Cardiac septum (tissue), 1 donor: ENCODE measurements at regions not wholly inside any gene's neighbourhood (a gene's known extent, or its start where the extent isn't known, plus 50 kb on each side); places are given as distances from the start of the nearest gene placed in this dataset.

Experiments used
- DNase-seq: peaks from one replicate; pipeline ENCODE4 v3.0.0-alpha.2; 2020; ENCODE audit warnings: low spot score
- intact Hi-C: fragments of 100-400 bp; cut with DNase I; formaldehyde crosslinking; loops from one replicate; pipeline ENCODE4 v1.14.0; 2022
- donor health status: DM: no; HTN: no; CAD: no.

DNA sequence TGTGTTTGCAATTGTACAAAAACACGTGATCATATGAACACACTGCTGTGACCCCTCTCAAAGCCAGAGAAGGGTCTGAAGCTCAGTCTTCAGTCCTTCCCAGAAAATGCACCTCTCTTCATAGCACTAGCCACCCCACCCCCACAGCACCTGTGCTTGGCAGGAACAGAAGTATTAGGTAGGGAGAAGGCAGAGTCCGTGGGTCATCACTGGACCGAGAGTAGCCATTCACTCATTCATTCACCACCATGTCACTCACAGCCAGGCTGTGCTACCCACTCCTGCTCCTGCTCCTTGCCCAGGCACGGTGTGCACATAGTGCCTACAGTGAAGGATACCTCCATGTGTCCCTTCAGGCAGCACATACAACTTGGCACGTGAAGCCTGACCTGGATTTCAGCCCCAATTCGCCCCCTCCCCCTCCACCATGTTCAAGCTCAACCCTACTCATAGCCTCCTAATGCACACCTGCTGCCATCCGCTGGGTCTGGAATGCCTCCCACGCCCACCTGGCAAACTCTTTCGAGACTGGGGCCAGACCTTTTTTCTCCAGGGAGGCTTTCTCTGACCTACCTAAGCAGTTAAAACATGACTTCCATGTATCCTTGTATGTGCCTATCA lies 81.9 kb upstream of the GALNT2 start:
- intact Hi-C loops: no loop called here
- no peak for DNase-seq

DNA sequence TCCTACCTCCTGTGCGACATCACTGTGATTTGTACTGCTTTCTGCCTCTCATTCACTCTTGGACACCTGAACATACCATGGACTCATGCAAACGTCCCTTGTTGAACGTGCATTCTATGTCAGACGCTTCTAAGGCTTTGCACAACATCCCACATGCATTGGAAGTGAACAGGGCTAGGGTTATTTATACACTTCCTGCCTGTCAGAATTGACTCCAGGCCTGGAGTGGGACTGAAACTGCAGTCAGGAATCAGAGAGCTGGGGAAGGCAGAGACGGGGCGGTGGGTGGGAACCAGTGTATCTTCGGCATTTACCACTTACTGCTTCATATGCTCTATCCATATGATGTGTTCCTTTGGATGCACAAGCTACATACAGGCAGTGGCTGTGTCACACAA lies 81.4 kb upstream of the GALNT2 start:
- intact Hi-C loops: no loop called here
- DNase-seq: no peak

DNA sequence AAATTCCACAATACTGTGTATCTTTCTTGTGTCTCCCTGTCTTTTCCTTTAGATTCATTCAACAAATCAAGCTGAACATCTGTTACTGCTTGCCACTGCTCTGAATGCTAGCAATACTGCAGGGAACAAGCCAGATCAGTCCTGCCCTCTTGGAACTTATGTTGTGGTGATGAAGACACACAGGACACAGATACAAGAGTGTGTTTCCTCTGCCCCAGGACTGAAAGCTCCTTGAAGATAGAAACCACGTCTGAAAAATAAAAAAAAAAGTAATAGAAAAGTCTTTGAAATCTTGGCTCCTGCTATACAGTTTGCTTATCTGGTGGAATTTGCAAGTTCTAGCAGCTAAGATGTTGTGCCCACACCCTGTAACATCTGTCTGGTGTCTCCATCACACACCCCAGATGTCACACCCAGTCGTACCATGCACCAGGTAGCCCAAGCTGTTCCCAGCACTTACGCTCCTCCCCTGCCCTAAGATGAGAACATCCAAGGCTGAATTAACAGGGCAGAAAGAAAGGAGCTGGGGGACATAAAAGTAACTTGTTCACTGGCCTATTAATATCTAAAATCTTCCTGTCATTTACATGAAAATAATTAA lies 80.2 kb upstream of the GALNT2 start:
- DNase-seq: no peak
- intact Hi-C loops: no loop called here

DNA sequence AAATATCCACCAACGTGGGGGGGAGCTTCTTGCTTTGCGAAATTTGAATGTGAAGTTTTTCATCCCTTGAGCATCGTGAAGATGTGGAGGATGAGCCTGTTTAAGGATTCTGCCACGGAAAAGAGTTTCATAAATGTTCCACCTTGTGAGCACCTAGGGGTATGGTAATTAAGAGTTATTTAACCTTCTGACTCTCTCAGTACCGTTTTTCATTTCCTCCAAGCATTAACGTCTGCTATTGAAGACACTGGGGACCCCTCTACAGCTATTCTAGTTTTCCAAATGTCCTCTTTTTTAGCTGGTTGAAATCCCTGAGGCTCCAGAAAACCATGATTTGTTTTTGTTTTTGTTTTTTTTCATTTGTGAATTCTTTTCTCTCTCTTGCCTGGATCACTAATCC lies 79.1 kb upstream of the GALNT2 start:
- intact Hi-C loops: no loop called here
- no peak for DNase-seq

DNA sequence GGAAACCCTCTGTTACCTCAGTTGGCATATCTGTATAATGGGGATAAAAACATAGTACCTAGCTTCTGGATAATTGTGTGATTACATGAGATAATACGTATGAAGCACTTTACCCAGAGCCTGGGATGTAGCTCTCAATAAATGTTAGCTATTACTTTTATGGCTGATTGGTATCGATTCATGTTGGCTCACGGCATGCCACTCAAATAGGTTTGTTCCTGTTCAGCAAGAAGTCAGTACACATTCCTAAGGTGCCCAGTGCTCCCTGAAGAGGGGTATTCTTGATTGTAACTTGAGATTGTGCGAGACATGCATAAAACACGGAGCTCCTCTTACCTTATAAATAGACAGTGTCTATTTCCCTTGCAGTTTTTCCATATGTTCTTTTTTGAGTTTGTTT lies 78.5 kb upstream of the GALNT2 start:
- no peak for DNase-seq
- intact Hi-C loops: no loop called here

DNA sequence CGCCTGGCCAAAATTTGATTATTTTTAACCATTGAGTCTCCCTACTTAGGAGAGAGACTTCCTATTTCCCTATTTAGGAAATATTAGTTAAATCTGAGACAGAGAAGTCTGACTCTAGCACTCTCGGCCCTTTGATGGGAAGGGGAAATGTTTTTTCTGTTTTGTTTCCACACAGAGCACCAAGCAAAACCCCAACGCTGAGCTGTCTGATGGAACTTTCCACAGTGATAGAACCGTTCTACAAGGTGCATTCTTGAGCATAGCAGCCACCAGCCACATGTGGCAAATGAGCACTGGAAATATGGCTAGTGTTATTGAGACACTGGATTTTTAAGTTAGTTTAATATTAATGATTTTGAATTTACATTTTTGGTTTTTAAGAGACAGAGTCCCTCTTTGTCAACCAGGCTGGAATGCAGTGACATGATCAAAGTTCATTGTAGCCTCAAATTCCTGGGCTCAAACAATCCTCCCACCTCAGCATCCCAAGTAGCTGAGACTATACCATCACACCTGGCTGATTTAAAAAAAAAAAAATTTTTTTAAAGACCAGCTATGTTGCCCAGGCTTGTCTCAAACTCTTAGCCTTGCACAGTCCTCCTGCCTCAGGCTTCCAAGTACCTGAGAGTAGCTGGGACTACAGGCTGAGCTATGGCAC lies 77.3 kb upstream of the GALNT2 start:
- DNase-seq: no peak
- intact Hi-C loops: no loop called here

DNA sequence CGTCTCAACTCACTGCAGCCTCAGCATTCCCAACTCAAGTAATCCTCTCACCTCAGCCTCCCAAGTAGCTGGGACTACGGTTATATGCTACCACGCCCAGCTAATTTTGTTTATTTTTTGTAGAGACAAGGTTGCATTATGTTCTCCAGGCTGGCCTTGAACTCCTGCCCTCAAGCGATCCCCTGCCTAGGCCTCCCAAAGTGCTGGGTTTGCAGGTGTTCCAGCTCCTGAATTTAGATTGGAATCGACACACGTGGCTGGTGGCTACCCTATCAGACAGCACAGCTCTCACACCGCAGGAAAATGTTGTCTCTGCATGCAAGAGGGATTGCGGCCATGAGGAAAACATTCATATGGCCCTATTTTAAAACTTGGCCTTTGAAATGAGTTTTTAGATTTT lies 76.7 kb upstream of the GALNT2 start:
- no peak for DNase-seq
- intact Hi-C loops: no loop called here

DNA sequence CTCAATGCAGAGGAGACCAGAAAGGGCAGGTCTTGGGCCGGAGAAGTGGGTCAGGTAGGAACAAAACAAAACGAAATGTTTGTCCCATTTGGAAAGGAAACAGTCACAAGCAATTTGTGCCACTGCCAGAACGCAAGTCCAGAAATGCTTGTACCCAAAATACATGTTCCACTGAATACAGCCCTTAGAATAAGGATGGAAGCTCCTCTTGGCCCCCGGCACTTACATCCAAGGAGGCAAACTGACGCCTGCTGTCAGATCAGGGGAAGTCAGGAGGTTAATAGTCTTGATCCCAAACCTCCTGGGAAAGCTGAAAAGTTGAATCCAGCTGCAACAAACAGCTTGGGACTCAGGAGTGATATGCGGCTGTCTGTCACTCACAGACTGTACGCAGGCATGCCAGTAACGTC lies 75.9 kb upstream of the GALNT2 start:
- intact Hi-C loops: no loop called here
- no peak for DNase-seq

DNA sequence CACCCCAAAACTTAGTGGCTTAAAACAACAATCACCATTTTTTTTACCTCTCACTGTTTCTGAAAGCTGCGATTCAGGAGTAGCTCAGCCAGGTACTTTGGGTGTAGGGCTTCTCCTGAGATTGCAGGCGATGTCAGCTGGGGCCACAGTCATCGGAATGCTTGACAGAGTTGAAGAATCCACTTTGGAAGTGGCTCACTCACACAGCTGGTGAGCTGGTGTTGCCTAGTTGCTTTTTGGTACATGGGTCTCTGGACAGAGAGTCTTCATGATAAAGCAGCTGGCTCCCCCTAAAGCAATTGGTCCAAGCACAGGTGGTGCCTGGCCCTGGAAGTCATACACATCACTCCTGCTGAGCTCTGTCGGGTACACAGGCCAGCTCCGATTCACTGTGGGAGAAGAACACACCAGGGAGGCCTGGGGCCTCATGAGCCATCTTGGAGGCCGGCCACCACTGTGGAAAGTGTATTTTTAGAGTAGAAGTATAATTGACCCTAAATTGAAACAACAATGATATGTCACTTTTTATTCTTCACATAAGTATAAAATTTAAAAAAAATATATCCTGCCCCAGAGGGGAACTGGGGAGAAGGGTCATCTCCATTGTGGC lies 75.2 kb upstream of the GALNT2 start:
- no peak for DNase-seq
- intact Hi-C loops: no loop called here

DNA sequence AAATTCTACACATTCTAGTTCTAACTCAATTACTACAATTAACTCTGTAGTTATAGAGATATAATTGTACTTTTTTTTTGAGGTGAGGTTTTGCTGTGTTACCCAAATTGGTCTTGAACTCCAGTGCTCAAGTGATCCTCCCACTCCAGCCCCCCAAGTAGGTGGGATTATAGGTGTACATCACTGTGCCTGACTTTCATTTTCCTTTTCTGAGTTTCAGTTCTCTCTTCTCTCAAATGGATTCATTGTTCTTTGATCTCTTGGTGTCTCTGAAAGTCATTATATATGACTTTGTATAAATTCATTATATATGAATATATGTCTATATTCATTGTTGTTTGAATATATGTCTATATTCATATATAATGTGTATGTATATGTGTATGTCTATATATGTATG lies 74.0 kb upstream of the GALNT2 start:
- no peak for DNase-seq
- intact Hi-C loops: no loop called here

DNA sequence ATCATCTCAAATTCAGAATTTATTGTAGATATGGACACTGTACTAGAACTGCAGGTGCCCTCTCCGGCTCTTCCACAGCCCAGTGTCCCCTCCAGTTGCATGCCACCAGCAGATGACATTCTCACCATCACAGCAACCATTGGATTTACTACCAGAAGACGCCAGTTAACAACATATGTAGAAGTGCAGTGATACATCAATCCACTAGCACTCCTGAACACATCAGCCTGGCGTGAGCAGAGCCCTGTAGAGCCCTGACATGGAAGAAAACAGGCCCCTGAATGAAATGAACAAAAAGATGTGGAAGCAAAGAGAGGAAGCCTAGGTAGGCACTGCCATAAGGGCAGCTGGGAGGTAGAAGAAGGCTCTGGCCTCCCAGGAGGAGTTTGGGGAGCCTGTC lies 73.1 kb upstream of the GALNT2 start:
- intact Hi-C loops: no loop called here
- no peak for DNase-seq

DNA sequence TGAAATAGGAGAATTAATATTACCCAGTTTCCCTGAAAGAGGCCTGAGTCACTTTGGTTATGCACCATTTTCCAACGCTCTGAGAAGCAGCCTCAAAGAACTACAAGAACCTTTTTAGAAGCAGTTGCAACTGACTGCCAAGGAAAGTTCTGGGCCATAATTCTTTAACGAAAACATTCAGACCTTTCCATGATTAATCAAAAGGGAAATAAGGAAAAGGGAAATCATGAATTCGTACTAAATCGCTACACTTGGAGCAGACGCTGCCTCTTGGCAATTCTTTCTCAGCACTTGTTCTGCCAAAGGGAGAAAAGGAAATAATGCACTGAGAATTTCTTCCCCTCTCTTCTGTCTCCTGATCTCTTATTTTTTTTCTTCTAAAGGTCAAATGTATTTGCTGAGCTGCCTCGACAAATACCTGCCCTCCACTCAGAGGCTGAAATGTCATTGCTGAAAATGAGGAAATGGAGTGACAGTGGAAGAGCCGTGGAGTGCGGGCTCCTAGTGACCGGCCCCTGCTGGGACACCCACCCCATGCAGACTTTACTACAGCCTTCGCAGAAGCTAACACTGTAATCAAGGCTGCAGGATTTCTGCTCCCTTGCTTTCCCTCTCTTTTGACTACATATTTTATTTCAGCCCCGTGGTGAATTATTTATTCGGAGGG lies 67.9 kb upstream of the GALNT2 start:
- no peak for DNase-seq
- intact Hi-C loops: loop anchor here (5.0 kb wide), 1 partner anchor 307 kb away; no protein-coding TSS in a partner anchor

DNA sequence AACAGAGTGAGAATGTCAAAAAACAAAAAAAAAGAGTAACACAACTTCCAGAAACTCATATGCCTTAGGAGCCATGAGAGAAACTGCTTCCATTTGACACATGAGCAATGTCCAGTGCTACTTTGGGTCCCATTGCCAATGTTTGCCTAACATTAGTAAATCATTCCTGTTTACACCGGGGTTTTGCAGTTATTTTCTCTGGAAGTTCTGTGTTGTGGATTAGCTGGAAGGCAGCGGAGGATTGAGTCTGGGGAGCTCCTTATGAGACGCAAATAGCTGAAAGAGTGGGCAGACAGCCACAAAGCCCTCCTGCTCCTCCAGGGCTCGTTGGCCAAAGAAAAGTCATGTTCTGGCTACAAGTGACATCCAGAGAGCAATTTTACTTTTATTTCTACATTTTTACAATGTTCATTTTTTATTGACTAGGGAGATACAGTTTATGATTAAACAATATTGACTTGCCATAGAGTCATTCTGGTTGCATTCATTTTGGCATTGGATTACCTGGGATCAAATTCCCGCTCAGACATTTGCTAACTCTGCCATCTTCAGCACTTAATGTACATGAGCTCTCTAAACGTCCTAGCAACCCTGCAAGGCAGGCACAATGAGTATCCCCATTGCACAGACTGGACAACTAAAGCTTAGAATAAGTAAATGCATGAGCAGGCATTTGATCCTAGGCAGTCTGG lies 66.4 kb upstream of the GALNT2 start:
- DNase-seq: no peak
- intact Hi-C loops: no loop called here

DNA sequence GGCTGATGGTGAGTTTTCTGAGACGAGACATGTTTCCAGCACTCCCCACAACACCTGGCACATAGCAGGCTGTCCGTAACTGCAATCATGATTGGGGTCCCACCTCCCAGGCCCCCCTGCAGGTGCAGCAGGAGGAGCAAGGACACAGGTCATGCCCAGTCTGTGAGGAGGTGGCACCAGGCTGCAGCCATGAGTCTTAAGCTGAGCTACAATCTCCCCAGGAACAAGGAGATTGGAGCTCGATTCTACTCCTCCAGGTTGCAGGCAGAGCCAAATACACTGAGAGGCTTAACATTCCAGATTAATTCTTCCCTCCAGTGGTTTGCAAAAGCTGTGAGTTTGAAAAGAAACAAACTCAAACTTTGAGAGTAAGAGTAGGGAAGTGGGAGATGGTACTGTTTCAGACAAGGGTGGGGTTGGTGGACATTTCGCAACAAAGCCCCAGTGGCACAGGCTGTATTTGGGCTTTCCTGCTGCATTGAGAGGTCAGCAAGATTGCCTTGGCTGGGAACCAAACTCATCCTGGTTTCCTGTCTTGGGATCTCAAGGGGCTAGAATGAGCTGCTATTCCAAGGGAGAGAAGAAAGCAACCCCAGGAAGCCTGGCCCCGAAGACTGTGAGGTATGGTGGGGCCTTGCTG lies 64.8 kb upstream of the GALNT2 start:
- no peak for DNase-seq
- intact Hi-C loops: no loop called here

DNA sequence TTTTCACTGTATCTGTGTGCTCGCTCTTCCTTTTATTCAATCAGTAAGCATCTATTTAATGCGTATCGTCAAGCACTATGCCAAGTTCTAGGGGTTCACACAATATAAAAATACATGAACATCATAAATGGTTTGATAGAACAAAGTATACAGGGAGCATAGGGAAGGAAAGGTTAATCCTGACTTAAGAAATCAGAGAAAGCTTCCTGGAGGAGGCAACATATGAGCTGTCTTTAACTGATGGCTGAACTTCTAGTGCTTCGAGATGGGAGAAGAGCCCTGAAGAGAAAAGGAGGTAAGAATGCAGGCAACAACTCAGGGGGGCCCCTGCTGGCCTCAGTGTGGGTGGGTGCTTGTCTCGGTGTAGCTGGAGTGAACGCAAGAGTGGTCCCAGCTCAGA lies 63.6 kb upstream of the GALNT2 start:
- DNase-seq: no peak
- intact Hi-C loops: no loop called here

DNA sequence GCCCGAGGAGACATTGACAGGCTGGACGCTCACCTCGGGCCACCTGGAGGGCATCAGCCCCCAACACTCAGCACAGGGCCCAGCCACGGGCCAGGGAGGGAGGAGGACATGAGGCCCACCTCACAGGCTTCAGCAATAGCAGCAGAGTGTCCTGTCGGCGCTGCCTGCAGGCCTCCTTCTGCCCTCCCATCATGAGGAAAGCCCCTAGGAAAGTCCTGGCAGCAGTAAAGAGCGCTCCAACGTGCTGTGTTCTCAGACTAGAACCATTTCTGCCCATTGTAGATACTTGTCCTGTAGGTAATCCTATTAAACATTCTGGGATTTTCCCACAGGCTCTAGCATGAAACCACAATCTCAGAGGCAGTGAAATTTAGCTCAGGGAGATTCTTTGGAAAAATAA lies 62.0 kb upstream of the GALNT2 start:
- no peak for DNase-seq
- intact Hi-C loops: no loop called here

DNA sequence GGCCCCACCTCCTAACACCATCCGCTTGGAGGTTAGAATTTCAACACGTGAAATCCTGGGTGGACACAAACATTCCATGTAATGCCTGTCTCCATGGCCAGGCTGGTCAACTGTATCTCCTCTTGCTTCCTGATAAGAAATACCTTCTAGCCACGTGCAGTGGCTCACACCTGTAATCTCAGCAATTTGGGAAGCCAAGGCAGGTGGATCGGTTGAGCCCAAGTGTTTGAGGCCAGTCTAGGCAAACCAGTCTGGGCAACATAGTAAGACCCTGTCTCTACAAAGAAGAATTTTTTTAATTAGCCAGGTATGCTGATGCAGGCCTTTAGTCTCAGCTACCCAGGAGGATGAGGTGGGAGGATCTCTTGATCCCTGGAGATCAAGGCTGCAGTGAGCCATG lies 58.3 kb upstream of the GALNT2 start:
- intact Hi-C loops: no loop called here
- no peak for DNase-seq

DNA sequence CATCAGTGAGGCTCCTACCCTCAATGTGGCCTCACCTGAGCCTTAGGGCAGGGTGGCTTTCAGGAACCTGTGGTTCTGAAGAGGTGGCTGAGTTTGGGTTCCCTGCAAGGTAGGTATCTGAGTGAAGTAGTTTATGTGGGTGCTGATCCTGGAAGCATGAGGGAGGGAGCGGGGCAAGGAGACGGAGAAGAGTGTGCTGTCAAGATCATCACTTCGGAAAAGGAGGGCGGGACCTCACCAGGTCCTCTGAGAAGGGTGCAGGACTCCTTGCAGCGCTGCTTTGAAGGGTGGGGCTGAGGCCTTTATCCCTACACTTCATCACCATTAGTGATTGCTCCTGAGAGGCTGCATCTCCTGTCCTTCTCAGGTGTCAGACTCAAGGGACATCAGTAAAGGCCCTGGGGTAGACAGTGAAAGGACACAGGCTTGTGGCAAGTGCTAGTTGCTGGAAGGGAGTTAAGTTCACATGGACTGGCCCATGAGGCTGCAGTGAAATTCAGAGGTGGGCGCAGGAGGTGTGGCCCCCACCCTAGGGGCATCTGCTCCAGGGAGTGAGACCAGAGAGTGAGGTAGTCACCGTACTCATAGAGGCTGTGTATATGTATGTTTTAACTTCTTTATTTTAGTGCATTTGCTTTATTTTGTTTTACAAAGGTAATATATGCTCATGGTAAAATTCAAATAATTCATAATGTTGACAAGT lies 57.3 kb upstream of the GALNT2 start:
- intact Hi-C loops: no loop called here
- no peak for DNase-seq
